H9 (cell line): ENCODE measurements at regions not wholly inside any gene's neighbourhood (a gene's known extent, or its start where the extent isn't known, plus 50 kb on each side); places are given as distances from the start of the nearest gene placed in this dataset.

Experiments used
- DNase-seq: peaks from one replicate; pipeline ENCODE4 v3.0.0-alpha.2; 2017
- H2AFZ ChIP-seq: one replicate; pipeline ENCODE4 v1.6.1; 2013; ENCODE audit warnings: mild to moderate bottlenecking, low read length, control low read depth, moderate library complexity
- H2AK5ac ChIP-seq: 2 replicates; pipeline ENCODE4 v1.6.1; 2013; ENCODE audit warnings: low read length, control low read depth, mixed read lengths; ENCODE audit not compliant: insufficient read length
- H2BK120ac ChIP-seq: one replicate; pipeline ENCODE4 v1.6.1; 2013; ENCODE audit warnings: low read depth, mild to moderate bottlenecking, low read length, control low read depth, inconsistent platforms; ENCODE audit not compliant: poor library complexity, severe bottlenecking
- H2BK12ac ChIP-seq: 2 replicates; pipeline ENCODE4 v1.6.1; 2013; ENCODE audit warnings: low read length, control low read depth, mixed read lengths, low read depth; ENCODE audit not compliant: insufficient read length
- H2BK15ac ChIP-seq: 2 replicates; pipeline ENCODE4 v1.6.1; 2013; ENCODE audit warnings: low read depth, low read length, control low read depth
- H2BK20ac ChIP-seq: one replicate; pipeline ENCODE4 v1.6.1; 2013; ENCODE audit warnings: low read depth, mild to moderate bottlenecking, low read length, control low read depth, inconsistent platforms; ENCODE audit not compliant: poor library complexity, severe bottlenecking
- H2BK5ac ChIP-seq: 2 replicates; pipeline ENCODE4 v1.6.1; 2013; ENCODE audit warnings: low read length, control low read depth, mixed read lengths; ENCODE audit not compliant: insufficient read length
- H3K14ac ChIP-seq: 2 replicates; pipeline ENCODE4 v1.6.1; 2013; ENCODE audit warnings: low read length, control low read depth; ENCODE audit not compliant: insufficient read depth
- H3K18ac ChIP-seq: 2 replicates; pipeline ENCODE4 v1.6.1; 2013; ENCODE audit warnings: low read depth, mild to moderate bottlenecking, mixed read lengths, low read length, control low read depth; ENCODE audit not compliant: insufficient read length
- H3K23ac ChIP-seq: 2 replicates; pipeline ENCODE4 v1.6.1; 2013; ENCODE audit warnings: low read length, control low read depth, mixed read lengths, low read depth; ENCODE audit not compliant: insufficient read length
- H3K23me2 ChIP-seq: 2 replicates; pipeline ENCODE4 v1.6.1; 2013; ENCODE audit warnings: low read depth, mild to moderate bottlenecking, mixed read lengths, low read length, control low read depth; ENCODE audit not compliant: insufficient read length, poor library complexity, severe bottlenecking
- H3K27ac ChIP-seq: 2 replicates; pipeline ENCODE4 v1.5.1; 2013; ENCODE audit warnings: low read length, control low read depth, mixed read lengths, low read depth; ENCODE audit not compliant: insufficient read length
- H3K27me3 ChIP-seq: 2 replicates; pipeline ENCODE4 v1.6.1; 2013; ENCODE audit warnings: low read length, control low read depth, inconsistent platforms; ENCODE audit not compliant: insufficient read depth
- H3K4ac ChIP-seq: 2 replicates; pipeline ENCODE4 v1.6.1; 2013; ENCODE audit warnings: low read depth, mild to moderate bottlenecking, control low read depth, inconsistent platforms, low read length, moderate library complexity
- H3K4me1 ChIP-seq: 2 replicates; pipeline ENCODE4 v1.6.1; 2013; ENCODE audit warnings: low read length, control low read depth, inconsistent platforms; ENCODE audit not compliant: insufficient read depth
- H3K4me2 ChIP-seq: 2 replicates; pipeline ENCODE4 v1.6.1; 2013; ENCODE audit warnings: low read length, control low read depth, mixed read lengths; ENCODE audit not compliant: insufficient read length, insufficient read depth
- H3K56ac ChIP-seq: 2 replicates; pipeline ENCODE4 v1.6.1; 2013; ENCODE audit warnings: low read depth, mild to moderate bottlenecking, mixed read lengths, low read length, control low read depth; ENCODE audit not compliant: insufficient read length
- H3K79me1 ChIP-seq: 2 replicates; pipeline ENCODE4 v1.6.1; 2013; ENCODE audit warnings: low read depth, mild to moderate bottlenecking, moderate library complexity, low read length, control low read depth, inconsistent platforms; ENCODE audit not compliant: insufficient read depth, poor library complexity, severe bottlenecking
- H3K79me2 ChIP-seq: 2 replicates; pipeline ENCODE4 v1.6.1; 2013; ENCODE audit warnings: low read length, control low read depth, inconsistent platforms; ENCODE audit not compliant: insufficient read depth
- H3K9ac ChIP-seq: 2 replicates; pipeline ENCODE4 v1.6.1; 2013; ENCODE audit warnings: low read length, control low read depth, mixed read lengths; ENCODE audit not compliant: insufficient read length; ENCODE audit errors: extremely low read depth
- H3K9me3 ChIP-seq: one replicate; pipeline ENCODE4 v1.6.1; 2013; ENCODE audit warnings: low read depth, low read length, inconsistent platforms; ENCODE audit not compliant: control insufficient read depth
- H3T11ph ChIP-seq: one replicate; pipeline ENCODE4 v1.6.1; 2013; ENCODE audit warnings: mild to moderate bottlenecking, low read length, control low read depth, inconsistent platforms
- H4K20me1 ChIP-seq: one replicate; pipeline ENCODE4 v1.6.1; 2013; ENCODE audit not compliant: control insufficient read depth, insufficient read length, insufficient read depth
- H4K5ac ChIP-seq: 2 replicates; pipeline ENCODE4 v1.6.1; 2013; ENCODE audit warnings: low read depth, mild to moderate bottlenecking, mixed read lengths, low read length, control low read depth; ENCODE audit not compliant: insufficient read length
- H4K8ac ChIP-seq: replicated peaks from 2 replicates; pipeline ENCODE4 v1.6.1; 2013; ENCODE audit warnings: low read length, control low read depth, mixed read lengths, low read depth; ENCODE audit not compliant: insufficient read length
- H4K91ac ChIP-seq: 2 replicates; pipeline ENCODE4 v1.6.1; 2013; ENCODE audit warnings: low read depth, mild to moderate bottlenecking, moderate library complexity, mixed read lengths, low read length, control low read depth; ENCODE audit not compliant: insufficient read length
- H3K27ac Mint-ChIP-seq, 3 experiments: 2 replicates in 2 of 3; 3 replicates in 1 of 3; pipeline ENCODE4 v1.8.0; 2020 to 2021; ENCODE audit warnings: mixed read lengths in 3 of 3, mild to moderate bottlenecking in 1 of 3, moderate library complexity in 1 of 3
- H3K27me3 Mint-ChIP-seq: 2 replicates; pipeline ENCODE4 v1.8.0; 2021; ENCODE audit warnings: low read depth, mild to moderate bottlenecking, moderate library complexity, mixed read lengths
- H3K36me3 Mint-ChIP-seq, 3 experiments: 2 replicates in 2 of 3; 3 replicates in 1 of 3; pipeline ENCODE4 v1.8.0; 2020 to 2021; ENCODE audit warnings: low read depth in 3 of 3, mixed read lengths in 3 of 3; ENCODE audit not compliant: insufficient read depth in 1 of 3
- H3K4me1 Mint-ChIP-seq, 2 experiments: 2 replicates each; pipeline ENCODE4 v1.8.0; 2020; ENCODE audit warnings: mixed read lengths in 2 of 2
- H3K4me3 Mint-ChIP-seq, 2 experiments: 2 replicates in 1 of 2; 3 replicates in 1 of 2; pipeline ENCODE4 v1.8.0; 2020 to 2021; ENCODE audit warnings: mild to moderate bottlenecking in 2 of 2, mixed read lengths in 2 of 2, moderate library complexity in 1 of 2
- H3K9me3 Mint-ChIP-seq, 2 experiments: 2 replicates in 1 of 2; 3 replicates in 1 of 2; pipeline ENCODE4 v1.8.0; 2020; ENCODE audit warnings: mild to moderate bottlenecking in 2 of 2, mixed read lengths in 2 of 2, moderate library complexity in 1 of 2
- CTCF ChIP-seq: fragments of 200-600 bp; sonication (generic); conservative IDR thresholded peaks from 3 replicates; pipeline ENCODE4 v1.8.0; 2021; ENCODE audit warnings: antibody characterized with exemption, mild to moderate bottlenecking
- WGBS: extraction: QIAGEN DNeasy Blood & Tissue Kit; methylation state at CpG from one replicate; pipeline ENCODE4 v1.1.7; 2013; ENCODE audit warnings: missing lambda C conversion rate, low lambda C conversion rate, mixed read lengths; ENCODE audit not compliant: insufficient read length; ENCODE audit errors: extremely low coverage; 5-methylcytosine and 5-hydroxymethylcytosine counted together

GRCh38 chr17:70405492-70406220 lies 236.3 kb downstream of the KCNJ2 start:
- H4K8ac ChIP-seq, result no peak overlapping the region
- Mint-ChIP-seq H3K27me3 (no peaks in the 10 kb centered on the region), H3K9me3 (no peaks in the 10 kb centered on the region), H3K36me3 (no peaks in the 10 kb centered on the region), H3K27ac (no peak overlapping the region), H3K4me1 (peaks cover 2 to 3% of the 10 kb centered on the region in 2 experiments; a peak in 2 of 4 replicates), H3K4me3 (no peak overlapping the region)
- no peak overlapping the region for H3K14ac ChIP-seq
- no peaks in the 10 kb centered on the region for H3K79me2 ChIP-seq
- no peak for TF ChIP-seq CTCF
- H3K4me2 ChIP-seq, result no peak overlapping the region
- H3K27me3 ChIP-seq, result no peaks in the 10 kb centered on the region
- no peak overlapping the region for H4K5ac ChIP-seq
- WGBS, result no CpG with 5 or more reads among the region's 1 CpG
- no peak overlapping the region for H2BK5ac ChIP-seq
- H3K27ac ChIP-seq, result no peak overlapping the region
- no peak overlapping the region for H2BK20ac ChIP-seq
- H3K18ac ChIP-seq, result no peak overlapping the region
- no peak overlapping the region for H3T11ph ChIP-seq
- H2BK12ac ChIP-seq, result no peak overlapping the region
- no peak overlapping the region for H3K23ac ChIP-seq
- no peak overlapping the region for H2AK5ac ChIP-seq
- H3K9ac ChIP-seq, result no peak overlapping the region
- H4K91ac ChIP-seq, result no peak overlapping the region
- H2BK15ac ChIP-seq, result no peak overlapping the region
- no peak overlapping the region for H3K56ac ChIP-seq
- H3K4me1 ChIP-seq, result no peaks in the 10 kb centered on the region
- no peaks in the 10 kb centered on the region for H3K23me2 ChIP-seq
- H3K79me1 ChIP-seq, result no peaks in the 10 kb centered on the region
- H4K20me1 ChIP-seq, result no peaks in the 10 kb centered on the region
- no peak overlapping the region for H2AFZ ChIP-seq
- no peak overlapping the region for H2BK120ac ChIP-seq
- no peak for DNase-seq
- H3K9me3 ChIP-seq, result no peaks in the 10 kb centered on the region
- no peak overlapping the region for H3K4ac ChIP-seq
